Spleen (tissue), 11 donors: ENCODE measurements at regions not wholly inside any gene's neighbourhood (a gene's known extent, or its start where the extent isn't known, plus 50 kb on each side); places are given as distances from the start of the nearest gene placed in this dataset.

Source experiments
- DNase-seq: peaks from one replicate; pipeline ENCODE4 v3.0.0-alpha.2; 2020
- H3K27ac ChIP-seq, 8 donors: fragments of 200-600 bp; sonication (generic) in 7 of 8; 1 replicate in 4 of 8; 2 replicates in 4 of 8; pipeline versions ENCODE4 v1.5.0 to v1.8.0; 2016 to 2021; ENCODE audit warnings: inconsistent platforms in 4 of 8, mild to moderate bottlenecking in 4 of 8, moderate library complexity in 1 of 8
- H3K27me3 ChIP-seq, 7 donors: fragments of 200-600 bp; sonication (generic) in 6 of 7; replicated peaks in 1 of 7; 1 replicate in 4 of 7; 2 replicates in 3 of 7; pipeline versions ENCODE4 v1.5.0 to v1.8.0; 2016 to 2021; ENCODE audit warnings: inconsistent platforms in 3 of 7, mild to moderate bottlenecking in 1 of 7
- H3K36me3 ChIP-seq, 6 donors: fragments of 200-600 bp; sonication (generic) in 5 of 6; 1 replicate in 4 of 6; 2 replicates in 2 of 6; pipeline versions ENCODE4 v1.5.0 to v1.8.0; 2016 to 2021; ENCODE audit warnings: inconsistent platforms in 2 of 6
- H3K4me1 ChIP-seq, 6 donors: fragments of 200-600 bp; sonication (generic) in 5 of 6; 1 replicate in 3 of 6; 2 replicates in 3 of 6; pipeline versions ENCODE4 v1.5.0 to v1.8.0; 2016 to 2021; ENCODE audit warnings: inconsistent platforms in 3 of 6
- H3K4me3 ChIP-seq, 8 donors: fragments of 200-600 bp; sonication (generic) in 7 of 8; 1 replicate in 4 of 8; 2 replicates in 4 of 8; pipeline versions ENCODE4 v1.5.0 to v1.8.0; 2016 to 2021; ENCODE audit warnings: inconsistent platforms in 4 of 8, mild to moderate bottlenecking in 4 of 8, moderate library complexity in 2 of 8
- H3K9me3 ChIP-seq, 8 donors: fragments of 200-600 bp; sonication (generic) in 7 of 8; 1 replicate in 4 of 8; 2 replicates in 4 of 8; pipeline versions ENCODE4 v1.5.0 to v1.8.0; 2016 to 2021; ENCODE audit warnings: inconsistent platforms in 4 of 8
- POLR2A ChIP-seq, 3 donors: fragments of 450-650 bp; IDR thresholded peaks; one replicate each; pipeline ENCODE4 v1.5.1; 2017; ENCODE audit warnings: antibody characterized with exemption in 3 of 3, mild to moderate bottlenecking in 1 of 3
- POLR2AphosphoS5 ChIP-seq, 3 donors: sonication (generic); formaldehyde crosslinking; IDR thresholded peaks; one replicate each; pipeline ENCODE4 v1.5.1; 2017; ENCODE audit warnings: antibody characterized with exemption in 3 of 3
- WGBS, 5 donors: extraction: QIAGEN DNeasy Blood & Tissue Kit in 3 of 5; methylation state at CpG; one replicate each; pipeline versions ENCODE4 v1.1.5 to v1.1.7; 2013 to 2018; 5-methylcytosine and 5-hydroxymethylcytosine counted together
- intact Hi-C: fragments of 100-400 bp; cut with DNase I; formaldehyde crosslinking; loops from one replicate; pipeline ENCODE4 v1.15.0; 2023; ENCODE audit warnings: low total_unique reads
- TF ChIP-seq, protein P1 (sequence below), 11 experiments: fragments of 200-600 bp in 7 of 11; fragments of 450-650 bp in 4 of 11; sonication (generic) in 4 of 11; IDR thresholded peaks in 8 of 11; conservative IDR thresholded peaks in 3 of 11; 1 replicate in 7 of 11; 2 replicates in 4 of 11; pipeline versions ENCODE4 v1.4.0 to v1.8.0; 2016 to 2021; ENCODE audit warnings: antibody characterized with exemption in 11 of 11, inconsistent platforms in 4 of 11, mild to moderate bottlenecking in 1 of 11
- donor health status: healthy with polysubstance abuse.
- donor health status: DM: no; HTN: no; CAD: no; lungs with moderate emphysema.
- donor health status: DM: no; HTN: no; CAD: no.
- donor health status: Bipolar disorder and iron deficiency.
- donor health status: healthy.
- donor health status: DM: no; HTN: no; CAD: no.
- donor health status: DM: yes; HTN: yes; CAD: no.

DNA sequence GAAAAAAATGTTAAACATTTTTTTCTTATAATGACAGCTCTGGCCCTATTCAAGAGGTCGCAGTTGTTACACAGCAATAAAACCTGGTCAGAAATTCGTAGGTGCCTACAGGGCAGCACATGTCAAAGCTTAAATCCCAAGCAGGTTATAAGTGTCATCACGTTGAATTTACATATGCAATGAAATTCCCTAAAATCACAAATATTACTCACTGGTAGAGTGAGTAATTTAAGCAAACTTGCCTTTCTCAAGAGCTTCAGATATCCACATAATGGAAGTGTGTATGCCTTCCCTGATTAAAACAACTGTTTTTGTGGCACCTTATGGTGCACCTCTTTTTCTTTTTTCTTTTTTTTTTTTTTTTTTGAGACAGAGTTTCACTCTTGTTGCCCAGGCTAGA, 90.7 kb upstream of the FNDC3B start:
- intact Hi-C loops: no loop called here
- Histone ChIP-seq H3K4me1 (peaks cover 0 to 13% (median 2%) of the 10 kb centered on the region in 6 donors), H3K27me3 (no peaks in the 10 kb centered on the region), H3K27ac (no peak overlapping the region), H3K9me3 (no peaks in the 10 kb centered on the region), H3K36me3 (no peaks in the 10 kb centered on the region), H3K4me3 (no peak overlapping the region)
- 74 to 90% (median 82%) methylated on average over 3 of the region's 3 CpGs for WGBS, 5 donors
- no peak for DNase-seq
- no peak for TF ChIP-seq POLR2AphosphoS5 (IDR thresholded peaks at IDR 0.05)
- TF ChIP-seq, protein P1, sequence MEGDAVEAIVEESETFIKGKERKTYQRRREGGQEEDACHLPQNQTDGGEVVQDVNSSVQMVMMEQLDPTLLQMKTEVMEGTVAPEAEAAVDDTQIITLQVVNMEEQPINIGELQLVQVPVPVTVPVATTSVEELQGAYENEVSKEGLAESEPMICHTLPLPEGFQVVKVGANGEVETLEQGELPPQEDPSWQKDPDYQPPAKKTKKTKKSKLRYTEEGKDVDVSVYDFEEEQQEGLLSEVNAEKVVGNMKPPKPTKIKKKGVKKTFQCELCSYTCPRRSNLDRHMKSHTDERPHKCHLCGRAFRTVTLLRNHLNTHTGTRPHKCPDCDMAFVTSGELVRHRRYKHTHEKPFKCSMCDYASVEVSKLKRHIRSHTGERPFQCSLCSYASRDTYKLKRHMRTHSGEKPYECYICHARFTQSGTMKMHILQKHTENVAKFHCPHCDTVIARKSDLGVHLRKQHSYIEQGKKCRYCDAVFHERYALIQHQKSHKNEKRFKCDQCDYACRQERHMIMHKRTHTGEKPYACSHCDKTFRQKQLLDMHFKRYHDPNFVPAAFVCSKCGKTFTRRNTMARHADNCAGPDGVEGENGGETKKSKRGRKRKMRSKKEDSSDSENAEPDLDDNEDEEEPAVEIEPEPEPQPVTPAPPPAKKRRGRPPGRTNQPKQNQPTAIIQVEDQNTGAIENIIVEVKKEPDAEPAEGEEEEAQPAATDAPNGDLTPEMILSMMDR (IDR thresholded peaks at IDR 0.05 in 8 of 11, conservative IDR thresholded peaks at IDR 0.05 in 3 of 11): no peak
- no peak for TF ChIP-seq POLR2A (IDR thresholded peaks at IDR 0.05)

DNA sequence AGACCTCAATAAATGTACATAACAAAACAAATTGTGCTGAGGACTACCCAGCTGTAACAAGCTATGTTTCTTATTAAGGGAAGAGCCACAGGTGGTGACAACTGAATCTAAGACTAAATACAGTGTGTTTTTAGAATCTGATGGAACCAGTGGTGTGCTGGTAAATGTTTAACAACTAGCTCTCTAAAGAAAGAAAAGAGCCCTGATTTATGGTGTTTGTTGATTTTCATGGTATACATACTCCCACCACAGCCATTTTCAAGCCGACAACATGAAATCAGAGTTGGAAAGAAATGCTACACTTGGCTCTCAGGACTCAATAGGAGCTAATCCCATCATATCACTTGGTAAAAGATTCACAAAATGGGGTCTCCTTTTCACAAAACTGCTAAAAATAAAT, 89.8 kb upstream of the FNDC3B start:
- 89 to 97% (median 94%) methylated on average over 1 of the region's 1 CpG for WGBS, 5 donors
- intact Hi-C loops: no loop called here
- H3K9me3 ChIP-seq: no peaks in the 10 kb centered on the region

DNA sequence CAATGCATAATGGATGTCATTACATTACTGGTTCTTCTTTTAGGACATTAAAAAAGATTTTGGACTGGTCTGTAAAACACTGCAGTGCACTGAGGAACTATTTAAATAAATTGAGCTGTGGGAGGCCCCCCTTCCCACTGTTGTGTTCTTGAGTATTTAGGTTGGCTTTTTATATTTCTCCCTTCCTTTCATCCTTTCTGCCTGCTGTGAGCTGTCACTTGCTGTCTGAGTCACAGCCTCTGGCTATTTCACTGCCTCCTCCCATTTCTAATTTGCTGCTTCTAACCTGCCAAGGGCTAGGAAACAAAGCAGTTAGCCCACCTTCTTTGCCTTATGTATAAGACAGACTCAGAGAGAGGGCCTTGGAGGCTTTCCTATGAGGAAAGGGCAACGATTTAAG, 89.0 kb upstream of the FNDC3B start:
- 27 to 58% (median 40%) methylated on average over 1 of the region's 1 CpG for WGBS, 5 donors
- Histone ChIP-seq H3K9me3 (no peaks in the 10 kb centered on the region), H3K27me3 (no peaks in the 10 kb centered on the region), H3K4me1 (peaks cover 0 to 7% (median 0%) of the 10 kb centered on the region in 6 donors), H3K4me3 (no peak overlapping the region), H3K36me3 (no peaks in the 10 kb centered on the region), H3K27ac (no peak overlapping the region)
- no peak for DNase-seq
- intact Hi-C loops: no loop called here
- TF ChIP-seq POLR2A (IDR thresholded peaks at IDR 0.05) (no peak), POLR2AphosphoS5 (IDR thresholded peaks at IDR 0.05) (no peak)
- TF ChIP-seq, protein P1 (IDR thresholded peaks at IDR 0.05 in 8 of 11, conservative IDR thresholded peaks at IDR 0.05 in 3 of 11): no peak

More for the DNA sequence above, 89.8 kb upstream of the FNDC3B start:
- DNase-seq: no peak
- no peak overlapping the region for H3K27ac ChIP-seq
- peaks cover 0 to 8% (median 1%) of the 10 kb centered on the region in 6 donors for H3K4me1 ChIP-seq
- TF ChIP-seq POLR2AphosphoS5 (IDR thresholded peaks at IDR 0.05) (no peak), POLR2A (IDR thresholded peaks at IDR 0.05) (no peak)
- TF ChIP-seq, protein P1 (IDR thresholded peaks at IDR 0.05 in 8 of 11, conservative IDR thresholded peaks at IDR 0.05 in 3 of 11): no peak
- H3K4me3 ChIP-seq: no peak overlapping the region
- no peaks in the 10 kb centered on the region for H3K27me3 ChIP-seq
- H3K36me3 ChIP-seq: no peaks in the 10 kb centered on the region

DNA sequence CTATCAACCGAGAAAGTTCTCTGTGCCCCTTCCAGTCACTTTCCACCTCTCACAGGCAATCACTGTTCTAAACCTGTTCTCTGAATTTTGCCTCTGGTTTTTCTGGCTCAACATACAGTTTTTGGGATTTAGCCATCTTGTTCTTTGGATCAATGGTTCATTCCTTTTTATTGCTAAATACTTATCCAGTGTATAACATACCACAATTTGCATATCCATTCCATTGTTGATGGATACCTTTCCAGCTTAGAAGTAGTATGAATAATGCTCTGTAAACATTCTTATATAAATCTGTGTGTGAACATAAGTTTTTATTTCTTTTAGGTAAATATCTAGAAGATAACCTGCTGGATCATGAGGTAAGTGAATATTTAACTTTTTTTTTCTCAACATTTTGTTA, 87.8 kb upstream of the FNDC3B start:
- 83 to 95% (median 90%) methylated on average over 1 of the region's 1 CpG for WGBS, 5 donors
- H3K4me1 ChIP-seq: peaks cover 0 to 7% (median 0%) of the 10 kb centered on the region in 6 donors

More for the DNA sequence above, 87.8 kb upstream of the FNDC3B start:
- Histone ChIP-seq H3K36me3 (no peaks in the 10 kb centered on the region), H3K27me3 (no peaks in the 10 kb centered on the region), H3K27ac (no peak overlapping the region), H3K9me3 (no peaks in the 10 kb centered on the region), H3K4me3 (no peak overlapping the region)
- intact Hi-C loops: no loop called here
- TF ChIP-seq POLR2A (IDR thresholded peaks at IDR 0.05) (no peak), POLR2AphosphoS5 (IDR thresholded peaks at IDR 0.05) (no peak)
- TF ChIP-seq, protein P1 (IDR thresholded peaks at IDR 0.05 in 8 of 11, conservative IDR thresholded peaks at IDR 0.05 in 3 of 11): no peak
- DNase-seq: no peak
